ENCODE measurements at regions not wholly inside any gene's neighbourhood (a gene's known extent, or its start where the extent isn't known, plus 50 kb on each side); places are given as distances from the start of the nearest gene placed in this dataset.

GRCh38 chr2:18467749-18468360 lies 92.6 kb downstream of the RDH14 start:
- DNase-seq: no peak

- DNase-seq: no peak
Observed at GRCh38 chr2:18465979-18466378, 94.5 kb downstream of the RDH14 start.

GRCh38 chr2:18464913-18465312 lies 95.5 kb downstream of the RDH14 start:
- no peak for DNase-seq

GRCh38 chr2:18456026-18456425 lies 104.4 kb downstream of the RDH14 start:
- peak in 1 of 58 donors; percentile 1 for DNase-seq

DNA sequence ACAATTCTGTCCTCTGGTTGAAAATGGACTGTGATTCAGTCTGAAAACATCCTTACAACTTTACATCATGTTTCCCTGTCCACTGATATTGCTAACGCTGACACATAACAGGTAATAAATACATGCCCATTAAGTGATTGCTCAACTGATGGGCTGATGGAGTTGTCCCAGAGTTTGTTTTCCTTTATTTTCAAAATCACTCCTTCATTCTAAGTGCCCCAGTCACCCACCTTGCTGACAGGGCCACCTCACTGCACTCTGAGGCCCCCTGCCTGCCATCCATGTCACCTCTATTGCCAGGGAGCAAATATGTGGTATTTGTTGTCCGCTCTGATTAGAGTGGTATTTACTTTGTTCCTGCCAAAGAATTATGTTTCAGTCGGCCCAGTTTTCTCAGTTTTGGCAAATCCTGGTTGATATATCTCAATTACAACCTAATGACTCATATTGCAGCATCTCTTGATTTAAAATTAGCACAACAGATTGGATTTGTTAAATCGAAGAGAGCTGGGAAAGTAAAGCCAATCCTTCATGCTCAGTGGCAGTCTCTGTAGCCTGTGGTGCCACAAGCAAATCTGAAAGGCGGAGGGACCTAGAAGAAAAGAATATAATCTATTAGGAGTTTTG lies 105.1 kb downstream of the RDH14 start:
- DNase-seq: peak in 1 of 58 donors; percentile 2

DNA sequence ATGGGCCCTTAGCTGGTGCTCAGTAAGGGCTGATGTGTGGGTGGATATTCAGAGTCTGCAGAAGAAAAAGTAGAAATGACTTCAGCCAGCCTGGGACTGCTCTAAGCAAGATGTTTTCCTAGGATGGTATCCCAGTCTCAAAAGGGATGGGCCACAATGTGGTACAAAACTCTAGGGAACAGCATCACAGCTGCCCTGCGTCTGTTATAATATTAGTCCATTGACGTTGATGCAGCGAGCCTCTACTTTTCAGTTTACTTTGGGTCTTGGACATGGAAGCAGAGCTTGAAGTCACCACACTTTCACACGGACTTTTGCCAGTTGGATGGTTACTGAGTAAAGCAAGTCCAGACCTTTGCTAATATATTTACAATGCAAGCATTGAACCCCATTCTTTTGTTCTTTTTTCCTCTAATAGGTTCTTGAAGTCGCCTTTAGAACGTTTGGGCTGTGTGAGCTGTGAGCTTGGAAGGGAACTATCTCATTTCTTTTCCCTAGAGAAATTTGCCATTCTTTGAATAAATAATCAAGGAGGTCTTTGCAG lies 105.7 kb downstream of the RDH14 start:
- no peak for DNase-seq

DNA sequence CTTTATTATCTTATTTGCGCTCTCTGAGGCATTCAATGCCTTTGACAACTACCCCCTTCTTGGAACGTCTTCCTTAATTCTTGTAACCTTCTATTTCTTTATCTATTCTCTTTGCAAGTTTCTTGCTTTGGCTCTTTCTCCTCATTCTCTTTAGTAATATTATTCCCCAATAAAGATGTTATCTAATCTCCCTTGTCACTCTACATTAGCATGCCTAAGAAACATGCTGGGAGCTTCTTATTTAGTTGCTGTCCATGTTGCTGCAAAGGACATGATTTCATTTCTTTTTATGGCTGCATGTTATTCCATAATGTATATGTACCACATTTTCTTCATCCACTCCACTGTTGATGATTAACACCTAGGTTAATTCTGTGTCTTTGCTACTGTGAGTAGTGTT lies 113.7 kb downstream of the RDH14 start:
- no peak for DNase-seq

DNA sequence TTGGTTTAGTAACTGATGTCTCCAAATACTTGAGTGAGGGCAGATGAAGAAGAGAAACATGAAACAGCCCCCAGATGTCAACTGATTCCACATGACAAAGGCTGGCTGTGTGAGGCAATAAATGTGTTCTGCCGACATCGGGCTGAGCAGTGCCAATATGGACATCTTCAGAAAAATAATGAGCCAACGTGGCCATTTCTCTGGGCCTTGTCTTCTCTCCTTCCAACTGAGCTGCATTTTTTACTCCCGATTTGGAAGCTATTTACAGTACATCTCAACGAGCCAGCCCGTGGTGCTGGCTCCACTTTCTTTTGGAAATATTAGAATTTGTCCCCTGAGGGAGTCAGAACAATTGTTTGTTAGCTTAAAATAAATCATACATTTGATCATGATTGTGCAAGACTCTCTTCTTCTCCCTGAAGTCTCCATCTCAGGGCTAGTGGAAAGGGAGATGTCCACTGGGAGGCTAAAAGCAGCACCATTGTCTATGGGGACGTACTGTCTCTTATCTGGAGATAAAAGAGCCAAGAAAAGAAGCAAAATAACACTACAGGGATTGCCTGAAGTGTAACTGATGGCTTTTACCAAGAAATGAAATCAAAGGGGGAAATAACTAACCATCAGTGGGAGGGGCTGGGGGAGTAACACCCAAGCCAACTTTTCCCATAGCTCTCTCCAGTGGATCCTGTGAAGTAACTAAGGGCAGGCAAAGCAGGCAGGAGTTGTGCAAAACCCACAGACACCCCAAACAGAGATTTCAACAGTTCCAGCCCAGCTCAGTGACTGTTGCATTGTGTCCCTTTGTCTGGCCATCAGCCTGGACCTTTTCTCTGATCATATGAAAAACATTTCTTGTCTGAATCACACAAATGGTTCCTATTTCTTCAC lies 114.8 kb downstream of the RDH14 start:
- DNase-seq: no peak

DNA sequence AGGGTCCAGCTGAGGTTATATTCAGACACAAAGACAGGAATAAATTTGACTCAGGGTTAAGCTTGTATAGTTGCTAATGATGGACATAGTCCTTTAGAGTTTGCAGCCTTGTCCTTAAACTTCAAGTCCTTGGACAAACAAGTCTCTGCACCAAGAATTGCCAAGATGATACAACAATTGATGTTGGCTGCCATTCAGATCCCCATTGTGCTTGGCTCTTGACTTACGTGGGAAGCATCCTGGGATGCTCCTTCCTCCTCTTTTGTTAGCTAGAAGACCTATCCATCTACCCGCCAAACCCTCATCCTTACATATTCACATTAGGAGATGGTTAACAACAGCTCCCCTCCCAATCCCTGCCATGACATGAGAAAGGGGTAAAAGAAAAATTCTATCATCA lies 115.6 kb downstream of the RDH14 start:
- no peak for DNase-seq

- no peak for DNase-seq
Observed at GRCh38 chr2:18441583-18441982, 118.9 kb downstream of the RDH14 start.

DNA sequence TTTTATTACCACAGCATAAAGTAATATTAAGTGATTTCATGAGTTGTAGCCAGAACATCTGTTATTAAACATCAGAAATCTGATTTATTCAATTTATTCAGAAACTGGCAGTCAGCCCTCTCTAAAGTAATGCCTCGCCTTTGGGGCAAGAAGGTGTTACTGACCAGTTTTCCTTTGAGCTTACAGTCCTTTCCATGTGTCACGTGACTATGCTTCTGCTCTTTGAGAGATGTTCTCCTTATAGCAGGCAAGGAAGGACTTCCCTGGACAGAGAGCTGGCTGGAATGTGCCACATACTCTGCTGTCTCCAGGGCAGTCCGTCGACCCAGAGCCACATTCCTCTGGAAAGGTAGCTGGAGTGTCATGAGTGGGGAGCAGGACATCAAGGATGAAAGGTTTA lies 119.7 kb downstream of the RDH14 start:
- no peak for DNase-seq

DNA sequence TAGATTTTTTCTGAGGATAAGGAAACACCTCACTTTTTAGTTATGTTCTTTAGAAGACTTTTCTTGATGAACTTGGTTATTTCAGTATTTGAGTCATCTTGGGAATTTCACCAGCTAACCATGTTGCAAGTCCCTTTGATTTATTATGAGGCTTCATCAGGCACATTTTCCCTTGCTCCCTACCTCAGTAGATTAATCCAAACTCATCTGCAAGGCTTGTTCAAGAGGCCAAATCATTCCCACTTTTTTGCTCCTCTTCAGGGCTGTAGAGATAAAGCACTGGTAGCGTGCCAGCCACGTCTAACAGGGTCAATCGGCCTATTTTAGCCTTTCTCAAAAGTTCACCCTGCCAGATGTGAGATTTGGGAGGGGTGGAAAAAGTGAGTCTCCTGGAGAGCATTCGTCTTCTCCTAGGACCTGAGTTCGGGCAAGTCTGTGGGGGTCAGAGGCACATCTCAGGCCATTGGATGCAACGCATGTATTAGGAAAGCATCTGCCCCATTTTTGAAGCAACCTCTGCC lies 120.3 kb downstream of the RDH14 start:
- no peak for DNase-seq

DNA sequence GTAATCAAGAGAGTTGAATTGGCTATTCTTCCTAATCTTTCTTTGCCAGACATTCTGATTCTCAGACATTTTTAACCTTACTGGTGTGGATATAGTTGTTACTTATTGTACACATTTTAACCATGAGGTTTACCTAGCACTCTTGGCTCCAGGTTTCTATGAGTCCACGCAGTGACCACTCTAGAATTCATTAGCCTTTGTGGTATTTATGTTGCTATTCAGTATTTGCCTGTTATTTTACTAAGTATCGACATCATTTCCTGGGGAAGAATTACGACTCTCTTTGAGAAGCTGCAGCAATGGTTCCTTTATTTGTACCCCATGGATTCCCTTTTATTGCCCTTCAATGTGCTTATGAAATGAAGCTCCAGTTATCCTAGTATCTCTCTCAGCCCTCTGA lies 120.7 kb downstream of the RDH14 start:
- no peak for DNase-seq

- DNase-seq: no peak
Observed at GRCh38 chr2:18437909-18438308, 122.5 kb downstream of the RDH14 start.

- DNase-seq: no peak
Observed at GRCh38 chr2:18436503-18437005, 123.9 kb downstream of the RDH14 start.

DNA sequence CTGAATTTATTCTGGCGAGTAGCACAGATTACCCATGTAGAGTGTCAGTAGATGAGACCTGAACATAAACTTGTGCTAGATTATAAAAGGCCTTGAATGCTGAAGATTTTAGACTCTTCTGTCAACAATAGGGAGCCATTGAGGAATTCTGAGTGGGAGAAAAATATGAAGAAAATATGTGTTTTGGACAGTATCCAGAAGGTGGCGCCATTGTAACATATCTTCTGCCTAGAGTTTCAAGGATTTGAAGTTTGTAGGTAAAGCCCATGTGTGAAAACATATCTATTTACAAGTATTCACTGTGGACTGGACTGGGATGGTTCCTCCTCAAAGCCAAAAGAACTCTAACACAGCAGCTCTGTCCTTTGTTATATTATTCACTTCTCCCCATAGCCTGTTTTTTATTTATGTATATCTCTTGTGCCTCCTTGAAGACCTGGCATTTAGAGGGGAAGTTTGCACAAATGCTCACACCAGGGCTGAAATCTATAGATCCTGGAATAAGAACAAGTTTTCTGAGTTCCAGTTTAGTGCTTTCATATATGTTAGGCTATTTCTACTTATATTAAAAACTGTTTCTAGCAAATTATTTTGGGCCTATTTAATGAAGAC lies 124.9 kb downstream of the RDH14 start:
- DNase-seq: peak in 3 of 58 donors; percentile 7 to 29 (median 9)

- no peak for DNase-seq
Observed at GRCh38 chr2:18433872-18434271, 126.6 kb downstream of the RDH14 start.

DNA sequence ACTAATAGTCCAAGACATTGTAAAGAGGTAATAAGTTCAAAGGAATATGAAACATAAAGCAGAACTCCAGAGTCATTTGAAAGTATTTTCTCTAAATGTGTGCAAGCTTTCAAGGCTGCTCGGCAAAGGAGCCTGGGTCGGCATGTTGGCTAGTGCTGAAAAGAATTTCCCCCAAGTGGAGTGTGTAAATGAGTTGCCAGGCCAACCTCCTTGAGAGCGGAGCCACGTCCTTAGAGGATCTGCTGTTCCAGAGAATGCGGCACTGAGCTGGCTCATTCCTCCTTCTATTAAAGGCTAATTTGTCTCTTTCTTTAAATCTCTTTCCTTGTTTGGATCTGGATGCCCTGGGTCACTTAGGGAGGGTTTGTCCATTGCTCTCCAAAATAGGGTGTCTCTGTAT lies 127.5 kb downstream of the RDH14 start:
- peak in 18 of 58 donors; percentile 1 to 42 (median 14) for DNase-seq

- no peak for DNase-seq
Observed at GRCh38 chr2:18430996-18431748, 129.3 kb downstream of the RDH14 start.

GRCh38 chr2:18428516-18428915 lies 131.9 kb downstream of the RDH14 start:
- DNase-seq: no peak
